G401 (cell line): ENCODE measurements at regions not wholly inside any gene's neighbourhood (a gene's known extent, or its start where the extent isn't known, plus 50 kb on each side); places are given as distances from the start of the nearest gene placed in this dataset.
"Not testable (repeated sequence)": the region's sequence is repeated elsewhere in the genome, so short reads cannot be mapped to it uniquely, and the experiment has no call there.

Source experiments
- DNase-seq: peaks from one replicate; pipeline ENCODE4 v3.0.0-alpha.2; 2015; ENCODE audit warnings: low spot score
- in situ Hi-C: cut with HindIII; loops from 2 replicates; pipeline ENCODE4 v1.10.0; 2016; ENCODE audit warnings: low sequenced_read_pairs, mixed read lengths

- no peak for DNase-seq
- in situ Hi-C loops, result no loop called here
These were observed 427.5 kb upstream of the ALCAM start for GRCh38 chr3:104939196-104939595.

DNA sequence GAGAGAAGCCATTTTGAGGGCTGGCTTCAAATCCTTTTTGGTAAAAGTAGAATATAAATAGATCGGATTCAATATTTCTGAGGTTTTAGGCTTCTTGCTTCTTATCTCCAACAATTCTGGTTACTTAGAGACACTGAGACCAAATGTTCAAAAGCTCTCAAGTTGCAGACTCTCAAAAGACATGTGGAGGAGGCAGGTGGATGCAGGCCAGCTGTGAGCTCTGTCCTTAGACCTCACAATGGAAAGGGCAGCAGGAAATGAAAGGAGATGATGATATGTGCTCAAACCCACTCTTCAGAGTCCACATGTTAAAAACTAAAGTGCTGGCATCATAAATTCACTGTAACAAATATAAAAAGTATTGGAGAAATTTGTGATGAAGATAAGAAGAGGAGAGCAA, 424.9 kb upstream of the ALCAM start:
- in situ Hi-C loops, result no loop called here
- DNase-seq, result no peak

DNA sequence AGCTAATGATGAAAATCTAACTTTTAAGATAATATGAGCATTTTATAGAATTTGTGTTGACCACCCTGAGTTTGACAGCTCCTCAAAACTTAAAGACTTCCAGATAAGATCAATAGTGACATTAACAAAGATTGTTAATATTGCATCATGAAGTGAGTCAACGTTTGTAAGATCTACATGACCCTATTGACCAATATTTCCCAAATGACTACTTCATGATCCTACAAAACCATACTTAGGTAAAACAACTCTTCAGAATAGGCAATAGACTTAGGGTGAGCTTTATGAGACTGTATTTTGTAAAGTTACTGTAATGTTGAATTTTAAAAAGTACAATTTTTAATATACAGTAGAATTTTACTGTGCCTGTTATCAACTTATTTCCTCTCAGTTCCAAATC, 422.7 kb upstream of the ALCAM start:
- DNase-seq, result no peak
- in situ Hi-C loops, result no loop called here

DNA sequence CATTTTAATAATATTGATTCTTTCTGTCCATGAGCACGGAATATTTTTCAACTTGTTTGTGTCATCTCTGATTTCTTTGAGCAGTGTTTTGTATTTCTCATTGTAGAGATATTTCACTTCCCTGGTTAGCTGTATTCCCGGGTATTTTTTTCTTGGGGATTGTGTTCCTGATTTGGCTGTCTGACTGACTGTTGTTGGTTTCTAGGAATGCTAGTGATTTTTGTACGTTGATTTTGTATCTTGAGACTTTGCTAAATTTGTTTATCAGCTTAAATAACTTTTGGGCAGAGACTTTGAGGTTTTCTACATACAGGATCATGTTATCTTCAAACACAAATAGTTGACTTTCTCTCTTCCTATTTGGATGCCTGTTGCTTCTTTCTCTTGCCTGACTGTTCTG, 418.8 kb upstream of the ALCAM start:
- in situ Hi-C loops, result no loop called here
- no peak for DNase-seq

- not testable (repeated sequence) for DNase-seq
These were observed 416.9 kb upstream of the ALCAM start for GRCh38 chr3:104949810-104950209.

DNA sequence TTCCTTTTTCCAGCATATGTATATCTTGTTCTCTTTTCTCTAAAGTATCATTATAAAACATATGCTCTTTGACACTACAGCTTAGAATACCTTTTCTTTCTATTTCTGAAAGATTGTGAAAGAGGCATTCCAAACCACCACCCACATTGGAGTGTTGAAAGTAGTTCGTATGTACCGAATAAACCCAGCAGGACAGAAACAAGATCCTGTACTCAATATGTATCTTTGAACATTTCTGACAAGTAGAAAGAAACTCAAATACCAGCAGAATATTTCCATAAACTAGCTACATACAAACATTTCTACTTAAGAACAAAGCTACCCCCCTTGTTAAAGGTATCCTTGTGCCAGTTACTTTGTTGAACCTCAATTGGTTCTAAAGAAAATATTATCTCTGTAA, 415.3 kb upstream of the ALCAM start:
- in situ Hi-C loops, result no loop called here
- DNase-seq, result no peak

More at GRCh38 chr3:104949810-104950209, 416.9 kb upstream of the ALCAM start:
- in situ Hi-C loops, result not testable (repeated sequence)

DNA sequence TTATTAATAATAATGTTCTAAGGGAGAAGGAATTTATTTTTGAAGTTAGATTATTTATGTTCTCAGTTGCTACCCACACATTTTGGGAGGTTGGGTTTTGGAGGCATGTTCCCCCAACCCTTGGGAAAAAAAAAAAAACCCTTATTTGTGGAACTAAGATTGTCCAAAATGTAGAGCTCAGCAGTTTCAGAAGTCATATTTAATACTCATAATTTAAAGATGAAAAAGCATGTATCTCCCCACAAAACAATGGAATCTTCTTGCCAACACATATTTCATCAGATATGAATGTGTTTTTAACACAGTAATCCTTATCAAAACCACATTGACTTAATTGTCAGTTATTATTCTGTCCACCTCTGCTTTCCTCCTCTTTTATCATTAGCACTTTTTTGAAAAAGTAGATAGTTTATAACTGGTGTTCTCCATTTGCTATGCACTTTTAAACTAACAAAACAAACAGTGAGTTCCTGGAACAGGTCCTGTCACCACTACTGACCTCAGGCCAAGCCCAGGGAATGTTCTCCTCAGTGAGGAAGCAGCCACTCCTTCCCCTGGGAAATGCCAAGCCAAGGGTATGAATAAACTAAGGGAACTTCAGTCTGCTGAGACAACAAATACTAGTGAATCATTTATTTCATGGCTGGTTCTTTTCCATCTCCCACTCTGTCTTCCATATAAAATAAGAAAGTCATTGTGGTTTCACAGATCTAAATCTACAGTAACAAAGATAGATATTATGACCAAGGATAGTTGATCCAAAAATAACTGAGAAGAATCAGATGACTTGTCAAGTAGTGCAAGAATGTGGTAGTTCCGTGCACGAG, 414.4 kb upstream of the ALCAM start:
- in situ Hi-C loops, result no loop called here
- DNase-seq, result no peak

DNA sequence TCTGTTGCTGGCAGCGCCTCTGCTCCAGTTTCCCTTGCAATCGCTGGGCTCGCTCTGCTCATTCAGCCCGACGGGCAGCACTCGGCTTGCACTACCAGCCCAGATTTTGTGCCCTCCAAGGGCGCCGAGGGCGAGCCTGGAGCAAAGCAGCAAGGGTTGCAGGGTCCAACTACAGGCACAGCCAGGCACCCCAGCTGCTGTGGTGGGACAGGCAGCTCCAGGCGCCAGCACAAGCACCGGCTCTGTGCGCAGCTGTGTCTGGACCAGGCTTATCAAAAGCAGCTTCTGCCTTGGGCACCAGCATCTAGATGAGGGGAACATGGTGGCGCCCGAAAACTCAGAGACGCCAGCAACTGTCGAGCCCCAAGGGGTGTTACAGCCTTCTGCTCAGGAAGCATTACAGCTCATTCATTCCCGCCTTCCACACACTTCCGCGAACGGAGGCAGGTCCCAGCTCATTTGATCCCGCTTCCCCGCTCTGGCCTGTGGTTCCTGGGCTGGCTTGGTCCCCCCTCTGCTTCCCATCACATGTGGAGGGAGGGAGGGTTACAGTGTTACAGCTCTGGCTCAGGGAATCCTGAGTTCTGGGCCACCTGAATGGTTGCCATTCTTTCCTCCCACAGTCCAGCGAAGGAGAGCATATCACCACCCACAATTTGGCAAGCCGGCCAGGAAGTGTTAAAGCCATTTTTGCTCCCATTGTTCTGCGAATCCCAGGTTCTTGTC, 409.9 kb upstream of the ALCAM start:
- in situ Hi-C loops, result no loop called here
- no peak for DNase-seq

DNA sequence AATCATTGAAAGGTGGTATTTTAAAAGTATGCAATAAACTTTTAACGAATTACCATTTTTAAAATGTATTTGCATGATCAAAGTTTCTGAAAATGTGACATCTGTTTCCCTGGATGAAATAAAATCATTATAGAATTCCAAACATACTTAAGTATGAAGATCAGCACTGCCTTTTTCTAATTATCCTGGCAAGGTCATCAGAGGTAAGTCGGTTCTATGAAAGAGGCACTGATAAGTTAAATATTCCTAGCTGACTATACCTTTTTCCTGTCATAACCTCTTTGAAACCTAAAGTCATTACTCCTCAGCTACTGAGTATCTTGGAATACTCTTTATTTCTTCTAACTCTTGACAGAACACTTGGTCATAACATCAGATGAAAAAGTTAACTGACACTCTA, 406.1 kb upstream of the ALCAM start:
- in situ Hi-C loops, result no loop called here
- DNase-seq, result no peak

- no peak for DNase-seq
- in situ Hi-C loops, result no loop called here
These were observed 404.9 kb upstream of the ALCAM start for GRCh38 chr3:104961851-104962250.

- in situ Hi-C loops, result no loop called here
- no peak for DNase-seq
These were observed 392.4 kb upstream of the ALCAM start for GRCh38 chr3:104974316-104974715.

- in situ Hi-C loops, result no loop called here
- no peak for DNase-seq
These were observed 389.0 kb upstream of the ALCAM start for GRCh38 chr3:104977719-104978118.

GRCh38 chr3:104982130-104982529, 384.6 kb upstream of the ALCAM start:
- in situ Hi-C loops, result no loop called here
- no peak for DNase-seq

DNA sequence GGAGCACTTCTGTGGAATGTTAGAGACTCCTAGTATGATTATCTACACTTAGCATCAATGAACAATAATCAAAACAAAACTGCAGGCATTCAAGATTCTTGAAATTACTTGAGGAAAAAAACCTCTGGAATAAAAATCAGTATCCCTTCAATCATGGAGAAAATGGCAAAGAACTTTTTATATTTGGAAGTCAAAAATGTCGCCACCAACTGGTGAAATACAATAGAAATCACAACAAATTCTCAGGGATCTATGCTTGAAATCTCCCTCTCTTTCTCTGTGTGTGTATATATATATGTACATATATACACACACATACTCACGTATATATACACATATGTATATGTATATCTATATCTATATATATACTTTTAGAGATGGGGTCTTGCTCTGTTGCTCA, 378.9 kb upstream of the ALCAM start:
- DNase-seq, result no peak

GRCh38 chr3:104988496-104988895, 378.2 kb upstream of the ALCAM start:
- no peak for DNase-seq
- in situ Hi-C loops, result no loop called here

More for the DNA sequence above, 378.9 kb upstream of the ALCAM start:
- in situ Hi-C loops, result no loop called here

- in situ Hi-C loops, result no loop called here
- no peak for DNase-seq
These were observed 376.8 kb upstream of the ALCAM start for GRCh38 chr3:104989878-104990277.

- in situ Hi-C loops, result no loop called here
- no peak for DNase-seq
These were observed 376.0 kb upstream of the ALCAM start for GRCh38 chr3:104990758-104991157.

- in situ Hi-C loops, result no loop called here
- DNase-seq, result no peak
These were observed 374.0 kb upstream of the ALCAM start for GRCh38 chr3:104992676-104993075.

DNA sequence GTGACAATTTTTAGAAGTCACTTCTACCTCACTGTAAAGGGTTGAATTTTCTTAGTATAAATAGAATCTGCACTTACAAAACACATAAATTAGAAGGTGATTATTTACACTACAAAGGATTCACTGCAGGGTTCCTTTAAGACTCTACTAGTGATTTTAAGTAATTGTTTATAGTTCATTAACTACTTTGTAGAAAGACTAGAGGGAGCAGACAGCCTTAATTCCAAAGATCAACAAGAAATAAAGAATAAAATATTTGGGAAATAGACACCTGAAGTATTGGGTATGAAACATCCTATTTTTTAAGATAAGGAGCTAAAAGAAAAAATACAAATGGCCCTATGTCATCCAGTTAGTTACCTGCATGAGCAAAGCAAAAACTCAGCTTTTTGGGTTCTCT, 360.5 kb upstream of the ALCAM start:
- in situ Hi-C loops, result no loop called here
- no peak for DNase-seq

GRCh38 chr3:105013657-105014056, 353.1 kb upstream of the ALCAM start:
- in situ Hi-C loops, result no loop called here
- DNase-seq, result no peak

- no peak for DNase-seq
- in situ Hi-C loops, result no loop called here
These were observed 352.1 kb upstream of the ALCAM start for GRCh38 chr3:105014631-105015030.
